ENCODE measurements at regions not wholly inside any gene's neighbourhood (a gene's known extent, or its start where the extent isn't known, plus 50 kb on each side); places are given as distances from the start of the nearest gene placed in this dataset.
"Not testable (repeated sequence)": the region's sequence is repeated elsewhere in the genome, so short reads cannot be mapped to it uniquely, and the experiment has no call there.

GRCh38 chr10:86579883-86580520 lies 58.4 kb upstream of the WAPL start:
- Histone ChIP-seq H3K27me3 (ENCODE audit: control insufficient read depth, insufficient read depth, low read length) (0 out of 2 replicates have a peak, but pooled peaks cover 2% of the 10 kb centered on the region), H3K36me3 (ENCODE audit: control insufficient read depth, insufficient read depth, low read length) (no peaks in the 10 kb centered on the region), H3K4me3 (ENCODE audit: low read depth, low read length) (no peak overlapping the region)
- ChIA-PET POLR2A (no interaction called here), CTCF (interaction anchor here (0.6 to 1.0 kb wide), 2 partner anchors 102 to 180 kb away, joined by 3 read pairs; no protein-coding TSS in a partner anchor)
- no peak for TF ChIP-seq CTCF (IDR thresholded peaks at IDR 0.05; ENCODE audit: insufficient read depth, low read depth, low read length)
- DNase-seq (ENCODE audit: low read depth) = no peak

- Histone ChIP-seq H3K36me3 (ENCODE audit: control insufficient read depth, insufficient read depth, low read length) (no peaks in the 10 kb centered on the region), H3K4me3 (ENCODE audit: low read depth, low read length) (no peak overlapping the region), H3K27me3 (ENCODE audit: control insufficient read depth, insufficient read depth, low read length) (0 out of 2 replicates have a peak, but pooled peaks cover 2% of the 10 kb centered on the region)
- TF ChIP-seq CTCF (IDR thresholded peaks at IDR 0.05; ENCODE audit: insufficient read depth, low read depth, low read length) = no peak
- POLR2A ChIA-PET = no interaction called here
- CTCF ChIA-PET = no interaction called here
- no peak for DNase-seq (ENCODE audit: low read depth)
These were observed 58.9 kb upstream of the WAPL start for GRCh38 chr10:86580521-86580891.

- ChIA-PET POLR2A (no interaction called here), CTCF (interaction anchor here (1.4 to 2.9 kb wide), 4 partner anchors 13 to 184 kb away, joined by 3 to 56 read pairs (median 5); no protein-coding TSS in a partner anchor)
These were observed 62.4 kb upstream of the WAPL start for GRCh38 chr10:86583983-86584382.

GRCh38 chr10:86585037-86585929 lies 63.7 kb upstream of the WAPL start:
- H3K27me3 ChIP-seq (ENCODE audit: control insufficient read depth, insufficient read depth, low read length) = 0 out of 2 replicates have a peak, but pooled peaks cover 2% of the 10 kb centered on the region
- DNase-seq (ENCODE audit: low read depth) = no peak
- H3K36me3 ChIP-seq (ENCODE audit: control insufficient read depth, insufficient read depth, low read length) = no peaks in the 10 kb centered on the region
- CTCF ChIA-PET = interaction anchor here (0.6 to 2.9 kb wide), 23 partner anchors 9 to 196 kb away, joined by 3 to 56 read pairs (median 3); partner anchors contain the start of gene WAPL
- POLR2A ChIA-PET = no interaction called here
- TF ChIP-seq CTCF (IDR thresholded peaks at IDR 0.05; ENCODE audit: insufficient read depth, low read depth, low read length) = peak; percentile 93
- H3K4me3 ChIP-seq (ENCODE audit: low read depth, low read length) = no peak overlapping the region

More at GRCh38 chr10:86583983-86584382, 62.4 kb upstream of the WAPL start:
- Histone ChIP-seq H3K4me3 (ENCODE audit: low read depth, low read length) (no peak overlapping the region), H3K36me3 (ENCODE audit: control insufficient read depth, insufficient read depth, low read length) (no peaks in the 10 kb centered on the region), H3K27me3 (ENCODE audit: control insufficient read depth, insufficient read depth, low read length) (0 out of 2 replicates have a peak, but pooled peaks cover 2% of the 10 kb centered on the region)
- TF ChIP-seq CTCF (IDR thresholded peaks at IDR 0.05; ENCODE audit: insufficient read depth, low read depth, low read length) = no peak
- no peak for DNase-seq (ENCODE audit: low read depth)

GRCh38 chr10:86586516-86586915 lies 64.9 kb upstream of the WAPL start:
- POLR2A ChIA-PET = no interaction called here
- H3K4me3 ChIP-seq (ENCODE audit: low read depth, low read length) = no peak overlapping the region
- TF ChIP-seq CTCF (IDR thresholded peaks at IDR 0.05; ENCODE audit: insufficient read depth, low read depth, low read length) = no peak

GRCh38 chr10:86588781-86589180 lies 65.6 kb upstream of the OPN4 start:
- not testable (repeated sequence) for H3K36me3 ChIP-seq (ENCODE audit: control insufficient read depth, insufficient read depth, low read length); H3K27me3 ChIP-seq (ENCODE audit: control insufficient read depth, insufficient read depth, low read length); H3K4me3 ChIP-seq (ENCODE audit: low read depth, low read length); DNase-seq (ENCODE audit: low read depth)
- ChIA-PET POLR2A (interaction anchor here (0.5 kb wide), 1 partner anchor 12 kb away, joined by 5 read pairs; no protein-coding TSS in a partner anchor), CTCF (interaction anchor here (3.0 kb wide), 1 partner anchor 189 kb away, joined by 14 read pairs; no protein-coding TSS in a partner anchor)

More at GRCh38 chr10:86586516-86586915, 64.9 kb upstream of the WAPL start:
- Histone ChIP-seq H3K36me3 (ENCODE audit: control insufficient read depth, insufficient read depth, low read length) (no peaks in the 10 kb centered on the region), H3K27me3 (ENCODE audit: control insufficient read depth, insufficient read depth, low read length) (0 out of 2 replicates have a peak, but pooled peaks cover 2% of the 10 kb centered on the region)
- CTCF ChIA-PET = interaction anchor here (0.8 to 3.0 kb wide), 5 partner anchors 12 to 188 kb away, joined by 3 to 14 read pairs (median 3); no protein-coding TSS in a partner anchor
- DNase-seq (ENCODE audit: low read depth) = no peak

Measured in BJ (cell line).